Tibial nerve (tissue), 3 donors: ENCODE measurements at regions not wholly inside any gene's neighbourhood (a gene's known extent, or its start where the extent isn't known, plus 50 kb on each side); places are given as distances from the start of the nearest gene placed in this dataset.

ENCODE experiments used
- CTCF ChIP-seq, 5 experiments: fragments of 200-600 bp in 3 of 5; fragments of 450-650 bp in 2 of 5; sonication (generic) in 3 of 5; IDR thresholded peaks; one replicate each; pipeline ENCODE4 v1.5.1; 2016 to 2019; ENCODE audit warnings: antibody characterized with exemption in 5 of 5, mild to moderate bottlenecking in 3 of 5, moderate library complexity in 2 of 5
- POLR2A ChIP-seq, 2 donors: fragments of 450-650 bp; IDR thresholded peaks; one replicate each; pipeline ENCODE4 v1.6.1; 2017; ENCODE audit warnings: antibody characterized with exemption in 2 of 2, mild to moderate bottlenecking in 2 of 2, moderate library complexity in 2 of 2

GRCh38 chr12:126019385-126019784 lies 954.1 kb downstream of the AACS start:
- no peak for TF ChIP-seq CTCF (IDR thresholded peaks at IDR 0.05)
- TF ChIP-seq POLR2A (IDR thresholded peaks at IDR 0.05), result no peak
